ENCODE measurements at regions not wholly inside any gene's neighbourhood (a gene's known extent, or its start where the extent isn't known, plus 50 kb on each side); places are given as distances from the start of the nearest gene placed in this dataset.

GRCh38 chr2:56589194-56589593, 405.4 kb downstream of the CCDC85A start:
- TF ChIP-seq EZH2 (IDR thresholded peaks at IDR 0.05; ENCODE audit: insufficient read depth, poor library complexity, severe bottlenecking) (no peak), EZH2phosphoT487 (IDR thresholded peaks at IDR 0.05; ENCODE audit: insufficient read depth, low read depth) (no peak)

All from GM23248 (cell line).